Daoy (cell line): ENCODE measurements at regions not wholly inside any gene's neighbourhood (a gene's known extent, or its start where the extent isn't known, plus 50 kb on each side); places are given as distances from the start of the nearest gene placed in this dataset.

Source experiments
- DNase-seq: peaks from one replicate; pipeline ENCODE4 v3.0.0-alpha.2; 2015; ENCODE audit warnings: low read depth

GRCh38 chr10:116792817-116793216 lies 50.5 kb upstream of the HSPA12A start:
- no peak for DNase-seq

GRCh38 chr10:116796469-116796868 lies 52.8 kb upstream of the ENO4 start:
- no peak for DNase-seq

GRCh38 chr10:116796910-116797513 lies 52.3 kb upstream of the ENO4 start:
- peak; percentile 59 for DNase-seq

- DNase-seq, result no peak
Measured at GRCh38 chr10:116798859-116799258, 50.4 kb upstream of the ENO4 start.
